ENCODE measurements at regions not wholly inside any gene's neighbourhood (a gene's known extent, or its start where the extent isn't known, plus 50 kb on each side); places are given as distances from the start of the nearest gene placed in this dataset.
"Not testable (repeated sequence)": the region's sequence is repeated elsewhere in the genome, so short reads cannot be mapped to it uniquely, and the experiment has no call there.

DNA sequence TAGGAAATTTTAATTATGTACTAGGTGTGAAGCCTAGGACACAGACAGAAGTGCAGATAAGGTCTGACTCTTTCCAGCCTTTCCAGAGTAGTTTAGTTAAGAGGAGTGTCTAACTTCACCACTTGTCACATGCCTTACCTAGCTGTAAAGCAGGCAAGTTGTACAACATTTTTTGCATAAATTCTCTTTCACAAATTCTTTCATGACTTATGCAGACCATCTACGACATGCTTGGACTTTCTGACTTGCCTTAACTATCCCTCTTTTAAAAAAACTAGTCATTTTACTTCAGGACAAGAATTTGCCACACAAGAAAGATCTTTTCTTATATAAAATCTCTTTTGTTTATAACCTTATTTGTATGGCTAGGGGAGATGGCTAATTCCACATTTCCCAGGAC, 1273.6 kb upstream of the SLC39A10 start:
- H3K4me3 Mint-ChIP-seq, result no peak overlapping the region
- H3K27me3 Mint-ChIP-seq, result no peaks in the 10 kb centered on the region
- no peak overlapping the region for H3K27ac Mint-ChIP-seq
- no peak for ATAC-seq
- no peaks in the 10 kb centered on the region for H3K36me3 Mint-ChIP-seq (ENCODE audit: low read depth)
- no peak for DNase-seq
- peaks cover 3% of the 10 kb centered on the region for H3K9me3 ChIP-seq (ENCODE audit: control insufficient read depth, low read length, poor library complexity, severe bottlenecking)
- H3K4me1 Mint-ChIP-seq, result no peaks in the 10 kb centered on the region

GRCh38 chr2:194382221-194382620, 1274.8 kb upstream of the SLC39A10 start:
- no peak overlapping the region for H3K4me3 Mint-ChIP-seq
- H3K27ac Mint-ChIP-seq, result no peak overlapping the region
- ATAC-seq, result no peak
- no peaks in the 10 kb centered on the region for H3K36me3 Mint-ChIP-seq (ENCODE audit: low read depth)
- no peaks in the 10 kb centered on the region for H3K27me3 Mint-ChIP-seq
- H3K9me3 ChIP-seq (ENCODE audit: control insufficient read depth, low read length, poor library complexity, severe bottlenecking), result peaks cover 3% of the 10 kb centered on the region
- no peaks in the 10 kb centered on the region for H3K4me1 Mint-ChIP-seq
- DNase-seq, result no peak

- peaks cover 3% of the 10 kb centered on the region for H3K9me3 ChIP-seq (ENCODE audit: control insufficient read depth, low read length, poor library complexity, severe bottlenecking)
- ATAC-seq, result no peak
- Mint-ChIP-seq H3K4me1 (no peaks in the 10 kb centered on the region), H3K27ac (no peak overlapping the region), H3K36me3 (ENCODE audit: low read depth) (no peaks in the 10 kb centered on the region), H3K27me3 (no peaks in the 10 kb centered on the region), H3K4me3 (no peak overlapping the region)
- DNase-seq, result no peak
These were observed 1277.0 kb upstream of the SLC39A10 start for GRCh38 chr2:194380011-194380410.

- not testable (repeated sequence) for H3K4me3 Mint-ChIP-seq; H3K9me3 ChIP-seq (ENCODE audit: control insufficient read depth, low read length, poor library complexity, severe bottlenecking); H3K4me1 Mint-ChIP-seq; H3K27ac Mint-ChIP-seq; H3K36me3 Mint-ChIP-seq (ENCODE audit: low read depth); DNase-seq; ATAC-seq; H3K27me3 Mint-ChIP-seq
These were observed 1289.6 kb upstream of the SLC39A10 start for GRCh38 chr2:194367390-194367789.

DNA sequence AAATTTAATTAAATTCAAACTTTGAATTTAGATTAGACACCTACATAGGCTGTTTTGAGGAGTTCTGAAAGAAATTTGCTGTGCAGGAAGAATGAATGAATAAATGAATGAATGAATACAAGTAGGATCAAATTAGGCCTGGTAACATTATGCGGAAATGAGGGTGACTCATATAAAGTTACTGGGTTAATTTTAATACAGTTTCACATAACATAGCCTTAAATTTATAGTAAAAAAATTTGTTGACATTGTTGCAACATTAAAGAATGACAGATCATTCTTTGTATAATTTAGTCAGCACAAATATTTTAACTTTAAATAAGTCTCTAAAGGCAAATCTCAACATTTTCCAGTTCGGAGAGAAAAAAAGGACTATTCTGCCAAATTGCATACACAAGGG, 1293.1 kb upstream of the SLC39A10 start:
- H3K9me3 ChIP-seq (ENCODE audit: control insufficient read depth, low read length, poor library complexity, severe bottlenecking), result no peaks in the 10 kb centered on the region
- ATAC-seq, result no peak
- H3K4me3 Mint-ChIP-seq, result no peak overlapping the region
- no peaks in the 10 kb centered on the region for H3K4me1 Mint-ChIP-seq
- no peak for DNase-seq
- no peak overlapping the region for H3K27ac Mint-ChIP-seq
- H3K36me3 Mint-ChIP-seq (ENCODE audit: low read depth), result no peaks in the 10 kb centered on the region
- H3K27me3 Mint-ChIP-seq, result no peaks in the 10 kb centered on the region

DNA sequence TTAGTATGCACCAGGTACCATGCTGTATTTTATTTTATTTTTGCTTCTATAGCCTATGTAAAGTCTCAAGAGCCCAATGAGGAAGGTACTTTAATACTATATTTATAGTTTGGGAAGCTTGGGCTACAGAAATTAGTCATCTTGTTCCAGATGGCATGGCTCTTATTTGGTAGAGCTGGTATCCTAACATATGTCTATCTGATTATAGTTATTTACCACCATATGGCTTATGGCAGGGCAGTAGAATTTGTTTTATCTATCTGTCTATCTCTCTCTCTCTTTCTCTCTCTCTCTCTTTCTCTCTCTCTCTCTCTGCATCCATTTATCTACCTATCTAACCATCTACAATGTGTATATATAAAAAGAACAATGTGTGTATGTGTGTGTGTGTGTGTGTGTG, 1293.7 kb upstream of the SLC39A10 start:
- no peak overlapping the region for H3K4me3 Mint-ChIP-seq
- H3K9me3 ChIP-seq (ENCODE audit: control insufficient read depth, low read length, poor library complexity, severe bottlenecking), result no peaks in the 10 kb centered on the region
- DNase-seq, result no peak
- H3K36me3 Mint-ChIP-seq (ENCODE audit: low read depth), result no peaks in the 10 kb centered on the region
- no peaks in the 10 kb centered on the region for H3K27me3 Mint-ChIP-seq
- no peaks in the 10 kb centered on the region for H3K4me1 Mint-ChIP-seq
- ATAC-seq, result no peak
- H3K27ac Mint-ChIP-seq, result no peak overlapping the region

DNA sequence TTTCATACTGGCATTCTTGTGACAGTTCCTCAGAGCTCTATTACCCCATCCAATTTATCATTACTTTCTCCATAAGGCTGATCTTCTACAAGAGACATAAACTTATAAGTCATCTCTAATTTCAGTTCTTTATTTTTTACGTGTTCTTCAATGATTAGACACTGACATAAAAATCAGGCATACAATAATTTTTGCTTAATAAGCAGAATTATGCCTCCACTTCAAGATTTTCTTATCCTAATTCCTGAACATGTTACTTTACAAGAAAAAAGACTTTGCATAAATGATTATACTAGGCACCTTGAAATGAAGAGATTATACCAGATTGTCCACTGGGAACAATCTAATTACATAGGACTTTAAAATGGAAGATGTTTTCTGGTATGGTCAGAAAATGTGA, 1304.5 kb upstream of the SLC39A10 start:
- Mint-ChIP-seq H3K4me3 (no peak overlapping the region), H3K27ac (no peak overlapping the region), H3K27me3 (no peaks in the 10 kb centered on the region), H3K36me3 (ENCODE audit: low read depth) (no peaks in the 10 kb centered on the region), H3K4me1 (no peaks in the 10 kb centered on the region)
- no peaks in the 10 kb centered on the region for H3K9me3 ChIP-seq (ENCODE audit: control insufficient read depth, low read length, poor library complexity, severe bottlenecking)
- DNase-seq (no peak), ATAC-seq (no peak)

GRCh38 chr2:194346193-194346592, 1310.8 kb upstream of the SLC39A10 start:
- H3K9me3 ChIP-seq (ENCODE audit: control insufficient read depth, low read length, poor library complexity, severe bottlenecking), result no peaks in the 10 kb centered on the region
- no peak overlapping the region for H3K27ac Mint-ChIP-seq
- ATAC-seq (no peak), DNase-seq (no peak)
- no peaks in the 10 kb centered on the region for H3K27me3 Mint-ChIP-seq
- no peaks in the 10 kb centered on the region for H3K36me3 Mint-ChIP-seq (ENCODE audit: low read depth)
- H3K4me3 Mint-ChIP-seq, result no peak overlapping the region
- no peaks in the 10 kb centered on the region for H3K4me1 Mint-ChIP-seq

DNA sequence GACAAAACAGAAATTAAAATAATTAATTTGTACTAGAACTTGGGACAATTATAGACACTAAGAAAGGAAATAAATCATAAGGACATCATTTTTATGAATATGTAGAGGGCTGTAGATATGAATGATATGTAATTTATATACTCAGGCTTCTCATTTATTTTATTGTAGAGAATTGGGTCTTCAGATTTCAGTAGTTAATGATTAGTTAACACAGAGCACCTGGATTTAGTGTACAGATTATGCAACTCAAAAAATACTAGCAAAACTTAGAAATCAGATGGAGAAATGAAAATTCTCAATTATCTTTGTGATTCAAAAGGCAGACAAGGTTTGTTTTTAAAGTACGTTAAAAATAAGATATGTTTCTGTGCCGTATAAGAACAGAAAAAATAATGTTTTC, 1311.7 kb upstream of the SLC39A10 start:
- DNase-seq (no peak), ATAC-seq (no peak)
- Mint-ChIP-seq H3K27ac (no peak overlapping the region), H3K36me3 (ENCODE audit: low read depth) (no peaks in the 10 kb centered on the region), H3K4me3 (no peak overlapping the region), H3K4me1 (no peaks in the 10 kb centered on the region), H3K27me3 (no peaks in the 10 kb centered on the region)
- H3K9me3 ChIP-seq (ENCODE audit: control insufficient read depth, low read length, poor library complexity, severe bottlenecking), result no peaks in the 10 kb centered on the region

DNA sequence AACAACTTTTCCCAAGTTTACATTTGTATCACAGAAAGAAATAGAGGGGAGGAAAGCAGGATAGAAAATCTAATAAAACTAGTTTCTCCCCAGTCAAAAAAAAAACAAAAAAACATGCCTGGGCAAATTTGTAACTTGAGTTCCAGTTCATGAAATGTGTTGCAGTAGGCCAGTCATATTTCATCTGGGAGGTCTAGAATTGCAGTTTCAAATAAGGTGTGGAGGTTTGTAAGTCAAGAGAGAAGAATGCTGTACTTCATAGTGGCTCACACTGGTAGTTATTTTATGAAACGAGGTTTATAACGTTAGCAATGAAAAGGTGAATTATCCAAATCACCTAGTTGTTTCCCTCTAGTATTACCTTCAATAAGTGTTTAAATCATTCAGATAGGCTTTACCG, 1313.9 kb upstream of the SLC39A10 start:
- no peak for DNase-seq
- Mint-ChIP-seq H3K27ac (no peak overlapping the region), H3K36me3 (ENCODE audit: low read depth) (no peaks in the 10 kb centered on the region), H3K27me3 (no peaks in the 10 kb centered on the region), H3K4me3 (no peak overlapping the region), H3K4me1 (no peaks in the 10 kb centered on the region)
- H3K9me3 ChIP-seq (ENCODE audit: control insufficient read depth, low read length, poor library complexity, severe bottlenecking), result no peaks in the 10 kb centered on the region
- no peak for ATAC-seq

DNA sequence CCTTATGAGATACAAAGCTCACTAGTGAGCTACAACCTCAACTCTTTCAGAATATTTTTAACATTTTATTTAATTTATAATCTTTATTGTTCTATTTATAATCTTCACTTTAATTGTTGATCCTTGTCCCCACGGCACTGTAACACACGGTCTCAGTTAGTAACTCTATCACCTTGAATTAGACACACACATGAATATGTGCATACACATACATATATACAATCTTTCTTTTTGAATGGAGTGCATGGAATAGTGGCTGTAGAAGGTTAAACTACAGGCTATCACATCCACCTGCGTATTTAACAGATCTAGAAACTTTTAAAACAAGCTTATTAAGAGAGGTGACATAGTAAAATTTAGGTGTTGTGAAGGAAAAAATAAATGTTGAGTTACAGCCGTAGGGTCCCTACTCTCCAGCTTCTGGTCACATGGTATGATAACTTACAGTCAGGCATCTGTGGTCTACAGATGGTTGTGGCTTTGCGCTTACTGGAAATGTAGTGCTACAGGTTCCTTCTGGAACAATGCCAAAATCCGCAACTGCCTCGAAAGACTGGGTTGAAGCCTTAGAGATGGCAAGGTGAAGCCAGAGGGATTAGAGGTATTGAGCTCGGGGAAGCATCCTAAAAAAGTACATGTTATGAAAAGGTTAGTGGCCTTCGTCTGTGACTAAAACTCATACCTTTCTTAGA, 1324.1 kb upstream of the SLC39A10 start:
- no peaks in the 10 kb centered on the region for H3K27me3 Mint-ChIP-seq
- no peaks in the 10 kb centered on the region for H3K36me3 Mint-ChIP-seq (ENCODE audit: low read depth)
- no peak for ATAC-seq

DNA sequence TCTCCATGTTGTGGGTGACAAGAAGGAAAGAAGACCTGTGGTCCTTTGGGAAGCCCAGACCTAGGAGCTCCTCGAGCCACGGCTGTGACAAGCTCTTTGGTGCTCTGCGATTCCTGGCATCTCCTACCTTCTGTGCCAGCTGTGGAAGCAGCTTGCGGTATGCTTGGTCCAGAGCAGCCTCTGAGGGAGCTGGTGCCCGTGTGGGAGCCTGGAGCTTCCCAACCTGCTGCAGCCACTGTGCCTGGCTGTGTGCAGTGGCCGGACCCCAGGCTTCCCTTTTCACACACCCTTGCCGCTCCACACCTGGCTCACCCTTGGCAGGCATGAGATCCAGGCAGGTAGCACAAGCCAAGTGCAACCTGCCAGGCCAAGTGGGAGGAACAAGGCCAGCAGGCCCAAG, 1328.6 kb upstream of the SLC39A10 start:
- no peaks in the 10 kb centered on the region for H3K4me1 Mint-ChIP-seq
- H3K27ac Mint-ChIP-seq, result no peak overlapping the region
- ATAC-seq, result no peak

More for the DNA sequence above, 1324.1 kb upstream of the SLC39A10 start:
- no peak for DNase-seq
- H3K4me1 Mint-ChIP-seq, result no peaks in the 10 kb centered on the region
- no peaks in the 10 kb centered on the region for H3K9me3 ChIP-seq (ENCODE audit: control insufficient read depth, low read length, poor library complexity, severe bottlenecking)
- H3K4me3 Mint-ChIP-seq, result no peak overlapping the region
- H3K27ac Mint-ChIP-seq, result no peak overlapping the region

GRCh38 chr2:194327196-194327888, 1329.7 kb upstream of the SLC39A10 start:
- no peaks in the 10 kb centered on the region for H3K9me3 ChIP-seq (ENCODE audit: control insufficient read depth, low read length, poor library complexity, severe bottlenecking)
- Mint-ChIP-seq H3K36me3 (ENCODE audit: low read depth) (no peaks in the 10 kb centered on the region), H3K27ac (no peak overlapping the region), H3K4me3 (no peak overlapping the region), H3K27me3 (no peaks in the 10 kb centered on the region), H3K4me1 (no peaks in the 10 kb centered on the region)
- DNase-seq, result no peak
- no peak for ATAC-seq

More for the DNA sequence above, 1328.6 kb upstream of the SLC39A10 start:
- no peaks in the 10 kb centered on the region for H3K9me3 ChIP-seq (ENCODE audit: control insufficient read depth, low read length, poor library complexity, severe bottlenecking)
- no peaks in the 10 kb centered on the region for H3K27me3 Mint-ChIP-seq
- H3K4me3 Mint-ChIP-seq, result no peak overlapping the region
- DNase-seq, result no peak
- H3K36me3 Mint-ChIP-seq (ENCODE audit: low read depth), result no peaks in the 10 kb centered on the region

- Mint-ChIP-seq H3K27me3 (no peaks in the 10 kb centered on the region), H3K4me1 (no peaks in the 10 kb centered on the region), H3K36me3 (ENCODE audit: low read depth) (no peaks in the 10 kb centered on the region), H3K4me3 (no peak overlapping the region), H3K27ac (no peak overlapping the region)
- DNase-seq (no peak), ATAC-seq (no peak)
- H3K9me3 ChIP-seq (ENCODE audit: control insufficient read depth, low read length, poor library complexity, severe bottlenecking), result no peaks in the 10 kb centered on the region
These were observed 1333.3 kb upstream of the SLC39A10 start for GRCh38 chr2:194323740-194324139.
